GM12891 (cell line): ENCODE measurements at regions not wholly inside any gene's neighbourhood (a gene's known extent, or its start where the extent isn't known, plus 50 kb on each side); places are given as distances from the start of the nearest gene placed in this dataset.

Experiments
- POLR2A ChIP-seq: IDR thresholded peaks from 2 replicates; pipeline ENCODE4 v1.6.1; 2011; ENCODE audit warnings: low read depth, low read length, control low read depth
- POLR2AphosphoS5 ChIP-seq: IDR thresholded peaks from 2 replicates; pipeline ENCODE4 v1.6.1; 2011; ENCODE audit warnings: low read depth, low read length, control low read depth
- POU2F2 ChIP-seq: IDR thresholded peaks from 2 replicates; pipeline ENCODE4 v1.6.1; 2011; ENCODE audit warnings: low read depth, mild to moderate bottlenecking, control low read depth, low read length, moderate library complexity
- SPI1 ChIP-seq: IDR thresholded peaks from 2 replicates; pipeline ENCODE4 v1.6.1; 2011; ENCODE audit warnings: low read depth, low read length, control low read depth
- TAF1 ChIP-seq: IDR thresholded peaks from 2 replicates; pipeline ENCODE4 v1.6.1; 2011; ENCODE audit warnings: low read depth, low read length, control low read depth

- TF ChIP-seq POLR2AphosphoS5 (no peak), POLR2A (no peak), TAF1 (no peak), SPI1 (no peak), POU2F2 (no peak)
These were observed 191.5 kb downstream of the TEX29 start for GRCh38 chr13:111511805-111512504.
